Activated CD8-positive, alpha-beta memory T cell treated with anti-CD3 and anti-CD28 coated beads for 24 hours (primary cell): ENCODE measurements at regions not wholly inside any gene's neighbourhood (a gene's known extent, or its start where the extent isn't known, plus 50 kb on each side); places are given as distances from the start of the nearest gene placed in this dataset.
"Not testable (repeated sequence)": the region's sequence is repeated elsewhere in the genome, so short reads cannot be mapped to it uniquely, and the experiment has no call there.

Experiments
- DNase-seq: peaks from one replicate; pipeline ENCODE4 v3.0.0-alpha.2; 2020

- DNase-seq = no peak
Measured at GRCh38 chr11:21933095-21933494, 259.8 kb upstream of the ANO5 start.

- no peak for DNase-seq
Measured at GRCh38 chr11:21944577-21944976, 248.3 kb upstream of the ANO5 start.

GRCh38 chr11:21948876-21949275 lies 244.0 kb upstream of the ANO5 start:
- no peak for DNase-seq

- DNase-seq = no peak
Measured at GRCh38 chr11:21949763-21950413, 243.0 kb upstream of the ANO5 start.

- no peak for DNase-seq
Measured at GRCh38 chr11:21963013-21963412, 229.9 kb upstream of the ANO5 start.

- DNase-seq = no peak
Measured at GRCh38 chr11:21965221-21965620, 227.7 kb upstream of the ANO5 start.

GRCh38 chr11:21968702-21969101 lies 224.2 kb upstream of the ANO5 start:
- no peak for DNase-seq

GRCh38 chr11:21969841-21970240 lies 223.0 kb upstream of the ANO5 start:
- DNase-seq = no peak

- no peak for DNase-seq
Measured at GRCh38 chr11:21975242-21975641, 217.6 kb upstream of the ANO5 start.

GRCh38 chr11:21976210-21976609 lies 216.7 kb upstream of the ANO5 start:
- no peak for DNase-seq

- DNase-seq = no peak
Measured at GRCh38 chr11:21983431-21983830, 209.5 kb upstream of the ANO5 start.

GRCh38 chr11:21986361-21986760 lies 206.5 kb upstream of the ANO5 start:
- DNase-seq = no peak

- no peak for DNase-seq
Measured at GRCh38 chr11:21987261-21987660, 205.6 kb upstream of the ANO5 start.

- DNase-seq = no peak
Measured at GRCh38 chr11:21988477-21988876, 204.4 kb upstream of the ANO5 start.

GRCh38 chr11:22001803-22002202 lies 191.1 kb upstream of the ANO5 start:
- not testable (repeated sequence) for DNase-seq

- DNase-seq = no peak
Measured at GRCh38 chr11:22006901-22007300, 186.0 kb upstream of the ANO5 start.

GRCh38 chr11:22031791-22032190 lies 161.1 kb upstream of the ANO5 start:
- no peak for DNase-seq

- no peak for DNase-seq
Measured at GRCh38 chr11:22037505-22037904, 155.4 kb upstream of the ANO5 start.

- DNase-seq = no peak
Measured at GRCh38 chr11:22041039-22041438, 151.8 kb upstream of the ANO5 start.

GRCh38 chr11:22042081-22042480 lies 150.8 kb upstream of the ANO5 start:
- no peak for DNase-seq

GRCh38 chr11:22044126-22044525 lies 148.8 kb upstream of the ANO5 start:
- no peak for DNase-seq

- no peak for DNase-seq
Measured at GRCh38 chr11:22049276-22049675, 143.6 kb upstream of the ANO5 start.

GRCh38 chr11:22065472-22065871 lies 127.4 kb upstream of the ANO5 start:
- DNase-seq = no peak

GRCh38 chr11:22069844-22070243 lies 123.0 kb upstream of the ANO5 start:
- no peak for DNase-seq

- DNase-seq = no peak
Measured at GRCh38 chr11:22076271-22076930, 116.5 kb upstream of the ANO5 start.
